ENCODE measurements at regions not wholly inside any gene's neighbourhood (a gene's known extent, or its start where the extent isn't known, plus 50 kb on each side); places are given as distances from the start of the nearest gene placed in this dataset.

- Histone ChIP-seq H3K9me3 (no peaks in the 10 kb centered on the region), H3K4me1 (ENCODE audit: control insufficient read depth in 1 of 2, low read depth in 2 of 2) (no peaks in the 10 kb centered on the region), H3K27ac (no peak overlapping the region), H3K27me3 (replicated peaks; ENCODE audit: insufficient read depth) (no peaks in the 10 kb centered on the region), H3K36me3 (no peaks in the 10 kb centered on the region), H3K4me3 (no peak overlapping the region)
- TF ChIP-seq CTCF (IDR thresholded peaks at IDR 0.05) = no peak
- no peak for DNase-seq (ENCODE audit: low spot score)
- ATAC-seq (ENCODE audit: insufficient number of reproducible peaks, low FRiP score, low read depth) = no peak
Observed at GRCh38 chr10:131692176-131692575, 208.6 kb upstream of the PPP2R2D start.

- no peaks in the 10 kb centered on the region for H3K9me3 ChIP-seq
- H3K36me3 ChIP-seq = no peaks in the 10 kb centered on the region
- no peak overlapping the region for H3K4me3 ChIP-seq
- H3K27ac ChIP-seq = no peak overlapping the region
- no peak for ATAC-seq (ENCODE audit: insufficient number of reproducible peaks, low FRiP score, low read depth)
- H3K4me1 ChIP-seq (ENCODE audit: control insufficient read depth in 1 of 2, low read depth in 2 of 2) = no peaks in the 10 kb centered on the region
- no peaks in the 10 kb centered on the region for H3K27me3 ChIP-seq (replicated peaks; ENCODE audit: insufficient read depth)
- no peak for TF ChIP-seq CTCF (IDR thresholded peaks at IDR 0.05)
- DNase-seq (ENCODE audit: low spot score) = no peak
Observed at GRCh38 chr10:131692686-131693334, 208.0 kb upstream of the PPP2R2D start.

- ATAC-seq (ENCODE audit: insufficient number of reproducible peaks, low FRiP score, low read depth) (no peak), DNase-seq (ENCODE audit: low spot score) (no peak)
- Histone ChIP-seq H3K36me3 (no peaks in the 10 kb centered on the region), H3K4me1 (ENCODE audit: control insufficient read depth in 1 of 2, low read depth in 2 of 2) (no peaks in the 10 kb centered on the region), H3K27me3 (replicated peaks; ENCODE audit: insufficient read depth) (no peaks in the 10 kb centered on the region), H3K4me3 (no peak overlapping the region), H3K9me3 (no peaks in the 10 kb centered on the region), H3K27ac (no peak overlapping the region)
- no peak for TF ChIP-seq CTCF (IDR thresholded peaks at IDR 0.05)
Observed at GRCh38 chr10:131693766-131694165, 207.0 kb upstream of the PPP2R2D start.

- DNase-seq (ENCODE audit: low spot score) (no peak), ATAC-seq (ENCODE audit: insufficient number of reproducible peaks, low FRiP score, low read depth) (no peak)
- Histone ChIP-seq H3K4me1 (ENCODE audit: control insufficient read depth in 1 of 2, low read depth in 2 of 2) (no peaks in the 10 kb centered on the region), H3K4me3 (no peak overlapping the region), H3K9me3 (no peaks in the 10 kb centered on the region), H3K36me3 (no peaks in the 10 kb centered on the region), H3K27me3 (replicated peaks; ENCODE audit: insufficient read depth) (no peaks in the 10 kb centered on the region), H3K27ac (no peak overlapping the region)
- no peak for TF ChIP-seq CTCF (IDR thresholded peaks at IDR 0.05)
Observed at GRCh38 chr10:131694168-131694780, 206.5 kb upstream of the PPP2R2D start.

GRCh38 chr10:131694781-131695495, 205.9 kb upstream of the PPP2R2D start:
- no peak overlapping the region for H3K4me3 ChIP-seq
- H3K36me3 ChIP-seq = no peaks in the 10 kb centered on the region
- no peak for TF ChIP-seq CTCF (IDR thresholded peaks at IDR 0.05)
- H3K27ac ChIP-seq = no peak overlapping the region
- DNase-seq (ENCODE audit: low spot score) (no peak), ATAC-seq (ENCODE audit: insufficient number of reproducible peaks, low FRiP score, low read depth) (no peak)
- no peaks in the 10 kb centered on the region for H3K9me3 ChIP-seq
- H3K27me3 ChIP-seq (replicated peaks; ENCODE audit: insufficient read depth) = no peaks in the 10 kb centered on the region
- H3K4me1 ChIP-seq (ENCODE audit: control insufficient read depth in 1 of 2, low read depth in 2 of 2) = no peaks in the 10 kb centered on the region

Data from thoracic aorta (tissue), 2 donors.